ENCODE measurements at regions not wholly inside any gene's neighbourhood (a gene's known extent, or its start where the extent isn't known, plus 50 kb on each side); places are given as distances from the start of the nearest gene placed in this dataset.

DNA sequence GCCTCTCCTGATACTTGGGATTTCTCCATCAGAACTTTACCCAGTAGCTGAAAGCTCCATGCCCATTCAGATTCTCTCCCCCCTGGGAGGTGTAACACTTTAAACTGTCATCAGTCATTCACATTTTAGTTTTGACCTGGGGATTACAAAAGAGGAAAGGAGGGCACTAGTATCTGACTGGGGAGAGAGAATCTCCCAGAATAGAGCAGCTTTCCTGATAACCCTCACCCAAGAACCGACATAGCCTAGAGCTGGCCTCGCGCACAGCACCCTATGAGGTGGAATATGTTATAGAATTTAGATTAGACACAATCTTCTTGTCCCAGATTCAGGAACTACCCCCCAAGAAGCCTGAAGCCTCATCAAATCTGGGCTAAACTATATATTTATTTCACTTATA lies 950.2 kb upstream of the TENM3 start:
- TF ChIP-seq POLR2A (IDR thresholded peaks at IDR 0.05; ENCODE audit: low read depth), result no peak
- TF ChIP-seq, protein P1, sequence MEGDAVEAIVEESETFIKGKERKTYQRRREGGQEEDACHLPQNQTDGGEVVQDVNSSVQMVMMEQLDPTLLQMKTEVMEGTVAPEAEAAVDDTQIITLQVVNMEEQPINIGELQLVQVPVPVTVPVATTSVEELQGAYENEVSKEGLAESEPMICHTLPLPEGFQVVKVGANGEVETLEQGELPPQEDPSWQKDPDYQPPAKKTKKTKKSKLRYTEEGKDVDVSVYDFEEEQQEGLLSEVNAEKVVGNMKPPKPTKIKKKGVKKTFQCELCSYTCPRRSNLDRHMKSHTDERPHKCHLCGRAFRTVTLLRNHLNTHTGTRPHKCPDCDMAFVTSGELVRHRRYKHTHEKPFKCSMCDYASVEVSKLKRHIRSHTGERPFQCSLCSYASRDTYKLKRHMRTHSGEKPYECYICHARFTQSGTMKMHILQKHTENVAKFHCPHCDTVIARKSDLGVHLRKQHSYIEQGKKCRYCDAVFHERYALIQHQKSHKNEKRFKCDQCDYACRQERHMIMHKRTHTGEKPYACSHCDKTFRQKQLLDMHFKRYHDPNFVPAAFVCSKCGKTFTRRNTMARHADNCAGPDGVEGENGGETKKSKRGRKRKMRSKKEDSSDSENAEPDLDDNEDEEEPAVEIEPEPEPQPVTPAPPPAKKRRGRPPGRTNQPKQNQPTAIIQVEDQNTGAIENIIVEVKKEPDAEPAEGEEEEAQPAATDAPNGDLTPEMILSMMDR (IDR thresholded peaks at IDR 0.05), result no peak
- TF ChIP-seq EP300 (IDR thresholded peaks at IDR 0.05), result no peak
- no peak for TF ChIP-seq POLR2AphosphoS5 (IDR thresholded peaks at IDR 0.05)

Measured in esophagus muscularis mucosa (tissue), 4 donors.